ENCODE measurements at regions not wholly inside any gene's neighbourhood (a gene's known extent, or its start where the extent isn't known, plus 50 kb on each side); places are given as distances from the start of the nearest gene placed in this dataset.

GRCh38 chr13:110089100-110089499, 217.9 kb downstream of the COL4A1 start (continued):
- TF ChIP-seq HNRNPUL1 (IDR thresholded peaks at IDR 0.05; ENCODE audit: low read length) = no peak
- TF ChIP-seq PTTG1 (tag; IDR thresholded peaks at IDR 0.05; ENCODE audit: low read depth) = no peak
- TF ChIP-seq MED1 (CRISPR knock-in tag; IDR thresholded peaks at IDR 0.05; ENCODE audit: borderline replicate concordance) = no peak
- no peak for TF ChIP-seq PTBP1 (IDR thresholded peaks at IDR 0.05; ENCODE audit: low read depth, low read length)
- no peak for TF ChIP-seq RBM25 (IDR thresholded peaks at IDR 0.05; ENCODE audit: low read depth, low read length, severe bottlenecking)
- TF ChIP-seq WHSC1 (IDR thresholded peaks at IDR 0.05; ENCODE audit: low read length) = no peak
- TF ChIP-seq DEAF1 (CRISPR knock-in tag; IDR thresholded peaks at IDR 0.05) = no peak
- no peak for TF ChIP-seq PHF21A (IDR thresholded peaks at IDR 0.05; ENCODE audit: borderline replicate concordance, low read depth)
- no peak for TF ChIP-seq LEF1 (IDR thresholded peaks at IDR 0.05)
- TF ChIP-seq E2F4 (CRISPR knock-in tag; IDR thresholded peaks at IDR 0.05; ENCODE audit: low read depth) = no peak
- TF ChIP-seq BDP1 (IDR thresholded peaks at IDR 0.05; ENCODE audit: insufficient read depth, insufficient read length) = no peak
